ENCODE measurements at regions not wholly inside any gene's neighbourhood (a gene's known extent, or its start where the extent isn't known, plus 50 kb on each side); places are given as distances from the start of the nearest gene placed in this dataset.
A peak's percentile ranks its signal among the peaks of the same experiment; 100 is the strongest.

GRCh38 chr17:33521784-33522183, 228.7 kb upstream of the ASIC2 start:
- TF ChIP-seq CTCF (IDR thresholded peaks at IDR 0.05) = peak in 1 of 2 donors; percentile 21
- Histone ChIP-seq H3K36me3 (no peaks in the 10 kb centered on the region), H3K27ac (no peak overlapping the region), H3K27me3 (no peaks in the 10 kb centered on the region), H3K4me1 (no peaks in the 10 kb centered on the region), H3K9me3 (peaks cover 0 to 1% of the 10 kb centered on the region in 2 donors), H3K4me3 (no peak overlapping the region)
- no peak for DNase-seq (ENCODE audit: low spot score)

GRCh38 chr17:33522623-33523022, 229.5 kb upstream of the ASIC2 start:
- no peaks in the 10 kb centered on the region for H3K4me1 ChIP-seq
- H3K36me3 ChIP-seq = no peaks in the 10 kb centered on the region
- H3K9me3 ChIP-seq = peaks cover 0 to 9% of the 10 kb centered on the region in 2 donors
- TF ChIP-seq CTCF (IDR thresholded peaks at IDR 0.05) = no peak
- no peaks in the 10 kb centered on the region for H3K27me3 ChIP-seq
- H3K4me3 ChIP-seq = no peak overlapping the region
- H3K27ac ChIP-seq = no peak overlapping the region
- DNase-seq (ENCODE audit: low spot score) = no peak

GRCh38 chr17:33523577-33523981, 230.5 kb upstream of the ASIC2 start:
- Histone ChIP-seq H3K9me3 (peaks cover 0 to 14% of the 10 kb centered on the region in 2 donors), H3K27me3 (no peaks in the 10 kb centered on the region), H3K4me3 (no peak overlapping the region), H3K4me1 (no peaks in the 10 kb centered on the region), H3K36me3 (no peaks in the 10 kb centered on the region), H3K27ac (no peak overlapping the region)
- TF ChIP-seq CTCF (IDR thresholded peaks at IDR 0.05) = no peak
- DNase-seq (ENCODE audit: low spot score) = no peak

- Histone ChIP-seq H3K27me3 (no peaks in the 10 kb centered on the region), H3K4me1 (no peaks in the 10 kb centered on the region), H3K36me3 (no peaks in the 10 kb centered on the region), H3K9me3 (peaks cover 0 to 14% of the 10 kb centered on the region in 2 donors), H3K4me3 (no peak overlapping the region), H3K27ac (no peak overlapping the region)
- no peak for TF ChIP-seq CTCF (IDR thresholded peaks at IDR 0.05)
- no peak for DNase-seq (ENCODE audit: low spot score)
Measured at GRCh38 chr17:33525186-33525585, 232.1 kb upstream of the ASIC2 start.

- no peaks in the 10 kb centered on the region for H3K36me3 ChIP-seq
- H3K27me3 ChIP-seq = no peaks in the 10 kb centered on the region
- H3K4me1 ChIP-seq = no peaks in the 10 kb centered on the region
- no peak overlapping the region for H3K4me3 ChIP-seq
- peaks cover 0 to 14% of the 10 kb centered on the region in 2 donors for H3K9me3 ChIP-seq
- DNase-seq (ENCODE audit: low spot score) = no peak
- no peak for TF ChIP-seq CTCF (IDR thresholded peaks at IDR 0.05)
- no peak overlapping the region for H3K27ac ChIP-seq
Measured at GRCh38 chr17:33526717-33527116, 233.6 kb upstream of the ASIC2 start.

- no peak for TF ChIP-seq CTCF (IDR thresholded peaks at IDR 0.05)
- Histone ChIP-seq H3K27me3 (no peaks in the 10 kb centered on the region), H3K27ac (no peak overlapping the region), H3K36me3 (no peaks in the 10 kb centered on the region), H3K4me3 (no peak overlapping the region), H3K9me3 (peaks cover 0 to 14% of the 10 kb centered on the region in 2 donors), H3K4me1 (no peaks in the 10 kb centered on the region)
- DNase-seq (ENCODE audit: low spot score) = no peak
Measured at GRCh38 chr17:33527290-33527689, 234.2 kb upstream of the ASIC2 start.
